Parathyroid adenoma (tissue), 2 donors: ENCODE measurements at regions not wholly inside any gene's neighbourhood (a gene's known extent, or its start where the extent isn't known, plus 50 kb on each side); places are given as distances from the start of the nearest gene placed in this dataset.
"Not testable (repeated sequence)": the region's sequence is repeated elsewhere in the genome, so short reads cannot be mapped to it uniquely, and the experiment has no call there.

Experiments used
- H2AFZ ChIP-seq: fragments of 300-600 bp; sonication (generic); one replicate; pipeline ENCODE4 v1.7.0; 2017; ENCODE audit warnings: antibody characterized with exemption, mild to moderate bottlenecking
- H3K27ac ChIP-seq: fragments of 300-600 bp; sonication (generic); one replicate; pipeline ENCODE4 v1.7.0; 2017
- H3K27me3 ChIP-seq: fragments of 300-600 bp; sonication (generic); one replicate; pipeline ENCODE4 v1.7.0; 2017; ENCODE audit warnings: low read length; ENCODE audit not compliant: control insufficient read depth, insufficient read depth
- H3K36me3 ChIP-seq: fragments of 300-600 bp; sonication (generic); one replicate; pipeline ENCODE4 v1.7.0; 2017; ENCODE audit warnings: low read length; ENCODE audit not compliant: control insufficient read depth, insufficient read depth
- H3K4me1 ChIP-seq: fragments of 300-600 bp; sonication (generic); one replicate; pipeline ENCODE4 v1.7.0; 2017; ENCODE audit warnings: control low read depth
- H3K4me2 ChIP-seq: fragments of 300-600 bp; sonication (generic); one replicate; pipeline ENCODE4 v1.7.0; 2017; ENCODE audit warnings: low read length
- H3K4me3 ChIP-seq: fragments of 300-600 bp; sonication (generic); one replicate; pipeline ENCODE4 v1.7.0; 2017; ENCODE audit warnings: low read depth, low read length
- H3K79me2 ChIP-seq: fragments of 300-600 bp; sonication (generic); one replicate; pipeline ENCODE4 v1.7.0; 2017; ENCODE audit warnings: control low read depth
- H3K9ac ChIP-seq: fragments of 300-600 bp; sonication (generic); one replicate; pipeline ENCODE4 v1.7.0; 2017; ENCODE audit warnings: mild to moderate bottlenecking
- H3K9me3 ChIP-seq: fragments of 300-600 bp; sonication (generic); one replicate; pipeline ENCODE4 v1.7.0; 2017; ENCODE audit warnings: low read length; ENCODE audit not compliant: control insufficient read depth
- TF ChIP-seq, protein P1 (sequence below): fragments of 300-600 bp; sonication (generic); IDR thresholded peaks from one replicate; pipeline ENCODE4 v1.7.0; 2017; ENCODE audit warnings: antibody characterized with exemption, mild to moderate bottlenecking
- donor health status: primary hyperparathyroidism.

DNA sequence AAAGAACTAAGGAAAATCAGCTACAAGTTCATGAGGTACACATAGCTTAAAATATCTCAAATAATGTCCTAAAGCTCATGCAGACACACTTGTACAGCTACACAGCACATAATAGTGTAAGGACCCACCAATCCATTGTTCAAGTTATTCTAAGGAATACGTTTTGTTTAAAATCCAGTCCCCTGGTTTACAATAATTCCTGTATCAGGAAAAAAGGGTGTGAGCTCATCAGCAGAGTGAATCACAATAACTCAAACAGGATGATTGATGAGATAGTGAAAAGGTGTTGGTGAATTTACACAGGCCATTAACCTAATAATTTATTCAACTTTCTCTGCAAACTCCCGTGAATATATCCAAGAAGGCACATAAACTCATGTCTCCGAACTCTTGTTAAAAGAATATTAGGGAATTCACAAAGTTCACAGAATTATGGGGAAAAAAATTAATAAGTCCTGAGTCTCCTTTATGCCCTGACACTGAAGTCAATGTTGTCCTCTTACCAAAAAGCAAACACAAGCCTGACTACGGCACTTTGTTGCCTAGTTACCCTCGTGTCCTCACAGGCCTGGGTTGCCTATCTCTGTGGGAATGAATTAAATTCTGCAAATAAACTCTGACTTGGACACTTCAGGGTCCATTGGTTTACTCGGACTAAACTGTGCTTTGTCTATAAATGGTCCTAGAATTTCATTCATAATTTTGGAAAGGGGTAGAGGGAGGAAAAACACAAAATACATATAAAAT, 142.8 kb upstream of the PDE4D start:
- no peak overlapping the region for H2AFZ ChIP-seq
- H3K27ac ChIP-seq: no peak overlapping the region
- H3K9me3 ChIP-seq: no peaks in the 10 kb centered on the region
- no peak overlapping the region for H3K9ac ChIP-seq
- no peak overlapping the region for H3K4me2 ChIP-seq
- TF ChIP-seq, protein P1, sequence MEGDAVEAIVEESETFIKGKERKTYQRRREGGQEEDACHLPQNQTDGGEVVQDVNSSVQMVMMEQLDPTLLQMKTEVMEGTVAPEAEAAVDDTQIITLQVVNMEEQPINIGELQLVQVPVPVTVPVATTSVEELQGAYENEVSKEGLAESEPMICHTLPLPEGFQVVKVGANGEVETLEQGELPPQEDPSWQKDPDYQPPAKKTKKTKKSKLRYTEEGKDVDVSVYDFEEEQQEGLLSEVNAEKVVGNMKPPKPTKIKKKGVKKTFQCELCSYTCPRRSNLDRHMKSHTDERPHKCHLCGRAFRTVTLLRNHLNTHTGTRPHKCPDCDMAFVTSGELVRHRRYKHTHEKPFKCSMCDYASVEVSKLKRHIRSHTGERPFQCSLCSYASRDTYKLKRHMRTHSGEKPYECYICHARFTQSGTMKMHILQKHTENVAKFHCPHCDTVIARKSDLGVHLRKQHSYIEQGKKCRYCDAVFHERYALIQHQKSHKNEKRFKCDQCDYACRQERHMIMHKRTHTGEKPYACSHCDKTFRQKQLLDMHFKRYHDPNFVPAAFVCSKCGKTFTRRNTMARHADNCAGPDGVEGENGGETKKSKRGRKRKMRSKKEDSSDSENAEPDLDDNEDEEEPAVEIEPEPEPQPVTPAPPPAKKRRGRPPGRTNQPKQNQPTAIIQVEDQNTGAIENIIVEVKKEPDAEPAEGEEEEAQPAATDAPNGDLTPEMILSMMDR: no peak
- H3K27me3 ChIP-seq: no peaks in the 10 kb centered on the region
- no peak overlapping the region for H3K4me3 ChIP-seq
- H3K4me1 ChIP-seq: no peaks in the 10 kb centered on the region
- H3K36me3 ChIP-seq: no peaks in the 10 kb centered on the region
- no peaks in the 10 kb centered on the region for H3K79me2 ChIP-seq

DNA sequence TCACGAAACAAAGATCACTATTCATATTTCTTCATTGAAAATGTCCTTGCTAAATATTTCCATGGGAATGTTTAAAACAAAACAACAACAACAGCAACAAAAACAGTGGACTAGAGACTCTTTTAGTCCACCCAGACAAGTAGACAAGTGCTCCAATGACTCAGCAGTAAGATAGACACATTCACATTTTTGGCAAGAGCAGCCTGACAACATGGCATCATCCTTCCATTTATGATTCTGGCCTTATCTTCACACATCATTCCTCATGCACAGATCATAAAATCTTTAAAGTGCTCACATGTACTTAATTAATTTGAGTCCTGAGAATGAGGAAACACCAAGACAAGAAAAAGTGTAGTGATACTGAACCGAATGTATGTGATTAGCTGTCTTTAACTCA, 132.6 kb upstream of the PDE4D start:
- no peaks in the 10 kb centered on the region for H3K9me3 ChIP-seq
- no peaks in the 10 kb centered on the region for H3K4me1 ChIP-seq
- TF ChIP-seq, protein P1: no peak
- no peak overlapping the region for H3K4me2 ChIP-seq
- H2AFZ ChIP-seq: no peak overlapping the region
- no peak overlapping the region for H3K27ac ChIP-seq
- H3K27me3 ChIP-seq: no peaks in the 10 kb centered on the region
- H3K36me3 ChIP-seq: no peaks in the 10 kb centered on the region
- no peaks in the 10 kb centered on the region for H3K79me2 ChIP-seq
- H3K4me3 ChIP-seq: no peak overlapping the region
- no peak overlapping the region for H3K9ac ChIP-seq

DNA sequence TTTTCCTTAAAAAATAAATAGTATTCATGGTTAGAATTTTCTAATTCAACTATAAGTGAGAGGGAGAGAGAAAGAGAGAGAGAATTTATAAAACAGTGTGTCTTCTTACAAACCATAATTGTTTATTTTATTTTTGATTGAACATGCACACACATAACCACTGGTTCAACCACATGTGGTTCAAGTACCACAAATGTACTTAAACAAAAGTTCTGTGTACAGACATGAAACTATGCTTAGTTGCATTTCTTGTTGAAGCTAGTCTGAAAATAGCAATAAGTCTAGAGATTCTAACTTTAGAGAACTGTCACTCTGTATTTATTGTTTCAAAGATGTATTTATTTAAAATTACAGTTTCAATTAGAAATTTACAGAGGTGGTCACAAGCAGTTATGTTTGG, 130.6 kb upstream of the PDE4D start:
- TF ChIP-seq, protein P1: no peak
- Histone ChIP-seq H3K9ac (no peak overlapping the region), H3K79me2 (no peaks in the 10 kb centered on the region), H3K4me3 (no peak overlapping the region), H3K36me3 (no peaks in the 10 kb centered on the region), H3K4me2 (no peak overlapping the region), H3K27me3 (no peaks in the 10 kb centered on the region), H2AFZ (no peak overlapping the region), H3K27ac (no peak overlapping the region), H3K9me3 (no peaks in the 10 kb centered on the region), H3K4me1 (no peaks in the 10 kb centered on the region)

DNA sequence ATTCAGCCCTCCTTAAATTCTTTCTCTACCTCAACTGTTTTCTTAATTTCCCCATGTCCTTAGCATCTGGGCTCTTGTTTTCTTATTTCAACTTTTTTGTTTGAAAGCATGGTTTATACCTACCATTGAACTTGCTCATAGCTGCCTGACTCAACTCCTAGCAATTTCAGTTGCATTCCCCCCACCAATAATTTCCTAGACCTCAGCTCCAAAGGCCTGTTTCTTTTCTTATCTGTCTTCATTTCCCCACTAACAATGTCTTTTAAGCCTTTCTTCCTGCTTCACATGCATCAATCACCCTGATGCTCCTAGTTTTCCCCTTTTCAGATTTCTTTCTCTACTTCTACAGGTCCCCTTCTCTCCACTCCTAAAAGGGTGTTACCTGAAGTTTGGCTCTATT, 129.7 kb upstream of the PDE4D start:
- TF ChIP-seq, protein P1: no peak
- Histone ChIP-seq H3K27ac (no peak overlapping the region), H3K36me3 (no peaks in the 10 kb centered on the region), H3K9ac (no peak overlapping the region), H3K27me3 (no peaks in the 10 kb centered on the region), H3K9me3 (no peaks in the 10 kb centered on the region), H3K4me2 (no peak overlapping the region), H2AFZ (no peak overlapping the region), H3K4me1 (no peaks in the 10 kb centered on the region), H3K79me2 (no peaks in the 10 kb centered on the region), H3K4me3 (no peak overlapping the region)

DNA sequence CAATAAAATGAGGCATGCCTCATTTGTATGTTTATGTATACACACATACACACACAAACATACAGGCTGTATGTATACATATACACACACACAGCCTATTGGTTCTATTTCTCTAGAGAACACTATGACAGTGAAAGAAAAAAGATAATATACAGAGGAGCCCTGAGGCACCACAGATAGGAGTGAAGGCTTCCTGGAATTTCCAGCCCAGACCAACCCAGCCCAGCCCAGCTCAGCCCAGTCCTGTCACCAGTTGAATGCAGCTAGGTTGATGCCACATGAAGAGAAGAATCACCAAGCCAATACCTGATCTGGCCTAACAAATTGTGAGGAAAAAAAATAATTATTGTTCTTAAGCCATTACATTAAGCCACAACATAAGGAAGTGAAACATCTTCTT, 126.9 kb upstream of the PDE4D start:
- TF ChIP-seq, protein P1: no peak
- H3K9me3 ChIP-seq: no peaks in the 10 kb centered on the region
- no peaks in the 10 kb centered on the region for H3K4me1 ChIP-seq
- H3K4me3 ChIP-seq: no peak overlapping the region
- no peak overlapping the region for H3K27ac ChIP-seq
- no peaks in the 10 kb centered on the region for H3K27me3 ChIP-seq
- no peaks in the 10 kb centered on the region for H3K36me3 ChIP-seq
- H3K9ac ChIP-seq: no peak overlapping the region
- H3K79me2 ChIP-seq: no peaks in the 10 kb centered on the region
- H3K4me2 ChIP-seq: no peak overlapping the region
- H2AFZ ChIP-seq: no peak overlapping the region

DNA sequence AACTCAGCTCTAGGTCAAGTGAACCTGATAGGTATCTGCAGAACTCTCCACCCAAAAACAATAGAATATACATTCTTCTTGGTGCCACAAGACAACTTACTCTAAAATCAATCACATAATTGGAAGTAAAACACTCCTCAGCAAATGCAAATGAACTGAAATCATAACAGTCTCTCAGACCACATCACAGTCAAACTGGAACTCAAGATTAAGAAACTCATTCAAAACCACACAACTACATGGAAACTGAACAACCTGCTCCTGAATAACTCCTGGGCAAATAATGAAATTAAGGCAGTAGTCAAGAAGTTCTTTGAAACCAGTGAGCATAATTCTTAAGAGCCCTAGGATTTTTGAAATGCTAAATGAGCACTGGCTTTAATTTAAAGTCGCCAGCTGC, 125.4 kb upstream of the PDE4D start:
- not testable (repeated sequence) for H3K27ac ChIP-seq, H3K4me3 ChIP-seq, H3K27me3 ChIP-seq, H2AFZ ChIP-seq, H3K4me1 ChIP-seq, H3K79me2 ChIP-seq, H3K36me3 ChIP-seq, H3K9me3 ChIP-seq, H3K4me2 ChIP-seq, H3K9ac ChIP-seq
